GM12878 (cell line): ENCODE measurements at regions not wholly inside any gene's neighbourhood (a gene's known extent, or its start where the extent isn't known, plus 50 kb on each side); places are given as distances from the start of the nearest gene placed in this dataset.

Source experiments
- ATAC-seq: fragments of 200-7000 bp; cut with Tn5 transposase; 3 replicates; pipeline ENCODE4 v1.9.1; 2020; ENCODE audit warnings: mild to moderate bottlenecking, moderate library complexity
- BruUV-seq: library from RNA; stranded (reverse); fragments of 400-500 nt; replicated peaks from 2 replicates; lab custom pipeline; 2021; lab: Mats Ljungman, UMichigan
- CTCF ChIA-PET: fragments of 300-600 bp; sonication (Branson Sonifier 250); formaldehyde crosslinking; extraction: SDS; loops from one replicate; lab custom pipeline; 2021; ENCODE audit warnings: inconsistent platforms; lab: Yijun Ruan, JAX
- POLR2A ChIA-PET: fragments of 350-600 bp; formaldehyde crosslinking; extraction: SDS; loops from one replicate; lab custom pipeline; 2021; ENCODE audit warnings: inconsistent platforms; lab: Charles Lee
- RAD21 ChIA-PET: fragments of 300-600 bp; sonication (Branson Sonifier 250); formaldehyde crosslinking; loops from one replicate; lab custom pipeline; 2023; ENCODE audit warnings: antibody characterized with exemption; ENCODE audit not compliant: unreplicated experiment; lab: Charles Lee
- SMC1A ChIA-PET: fragments of 300-600 bp; sonication (Branson Sonifier 250); formaldehyde crosslinking; loops from one replicate; lab custom pipeline; 2023; ENCODE audit not compliant: unreplicated experiment, uncharacterized antibody; lab: Charles Lee
- DNase-seq: peaks from one replicate; pipeline ENCODE4 v3.0.0-alpha.2; 2011; ENCODE audit warnings: low read depth, low spot score
- FAIRE-seq: peaks from 3 replicates; lab custom pipeline; 2011; peaks lifted over from hg19 to GRCh38; lab: Jason Lieb, UNC
- H2AFZ ChIP-seq: 2 replicates; pipeline ENCODE4 v1.6.0; 2011; ENCODE audit warnings: low read depth, low read length, control low read depth; ENCODE audit not compliant: control insufficient read depth
- H3K27ac ChIP-seq: 2 replicates; pipeline ENCODE4 v1.5.1; 2011; ENCODE audit warnings: control low read depth; ENCODE audit not compliant: control insufficient read depth, insufficient read depth
- H3K27me3 ChIP-seq, 2 experiments: replicated peaks in 1 of 2; 2 replicates each; pipeline versions ENCODE4 v1.6.0 to v1.6.1; 2011; ENCODE audit warnings: low read length in 1 of 2; ENCODE audit not compliant: control insufficient read depth in 2 of 2, insufficient read depth in 2 of 2
- H3K36me3 ChIP-seq, 2 experiments: 2 replicates each; pipeline ENCODE4 v1.5.1; 2011; ENCODE audit warnings: low read length in 1 of 2; ENCODE audit not compliant: control insufficient read depth in 2 of 2, insufficient read depth in 2 of 2
- H3K4me1 ChIP-seq: 2 replicates; pipeline ENCODE4 v1.6.1; 2011; ENCODE audit warnings: mild to moderate bottlenecking, low read length, moderate library complexity, mixed read lengths; ENCODE audit not compliant: control insufficient read depth, insufficient read depth
- H3K4me2 ChIP-seq: 2 replicates; pipeline ENCODE4 v1.6.0; 2011; ENCODE audit warnings: control low read depth; ENCODE audit not compliant: control insufficient read depth, insufficient read depth
- H3K4me3 ChIP-seq: fragments of 200-600 bp; sonication (generic); 2 replicates; pipeline ENCODE4 v1.5.1; 2016
- H3K79me2 ChIP-seq: 2 replicates; pipeline ENCODE4 v1.6.0; 2011; ENCODE audit warnings: low read length; ENCODE audit not compliant: control insufficient read depth, insufficient read depth
- H3K9ac ChIP-seq: 2 replicates; pipeline ENCODE4 v1.8.0; 2011; ENCODE audit warnings: low read length, control low read depth, mixed read lengths; ENCODE audit not compliant: control insufficient read depth, insufficient read depth
- H3K9me3 ChIP-seq: replicated peaks from 3 replicates; pipeline ENCODE4 v1.5.1; 2011; ENCODE audit warnings: mild to moderate bottlenecking, low read length; ENCODE audit not compliant: control insufficient read depth, insufficient read depth
- H4K20me1 ChIP-seq: 2 replicates; pipeline ENCODE4 v1.6.0; 2011; ENCODE audit not compliant: control insufficient read depth, insufficient read depth
- BACH1 ChIP-seq: fragments of 450-650 bp; IDR thresholded peaks from 2 replicates; pipeline ENCODE4 v1.6.1; 2017; ENCODE audit warnings: mild to moderate bottlenecking, borderline replicate concordance
- BCL3 ChIP-seq: IDR thresholded peaks from 2 replicates; pipeline ENCODE4 v1.6.1; 2011; ENCODE audit warnings: borderline replicate concordance, low read depth, mild to moderate bottlenecking, moderate library complexity, low read length; ENCODE audit not compliant: insufficient read depth, poor library complexity, severe bottlenecking
- BMI1 ChIP-seq: fragments of 450-650 bp; IDR thresholded peaks from 2 replicates; pipeline ENCODE4 v1.6.1; 2016; ENCODE audit warnings: mild to moderate bottlenecking, moderate library complexity, borderline replicate concordance
- CREB1 ChIP-seq: IDR thresholded peaks from 2 replicates; pipeline ENCODE4 v1.6.1; 2012; ENCODE audit warnings: low read depth, mild to moderate bottlenecking, inconsistent platforms
- EED ChIP-seq: sonication (generic); IDR thresholded peaks from 2 replicates; pipeline ENCODE4 v1.6.1; 2016; ENCODE audit warnings: antibody characterized with exemption, low read depth
- ESRRA ChIP-seq: IDR thresholded peaks from 2 replicates; pipeline ENCODE4 v1.6.1; 2012; ENCODE audit warnings: mild to moderate bottlenecking, low read length, improper control_type of control experiment
- MTA3 ChIP-seq: IDR thresholded peaks from 2 replicates; pipeline ENCODE4 v1.6.1; 2012; ENCODE audit warnings: low read length, inconsistent platforms, borderline replicate concordance
- RCOR1 ChIP-seq: conservative IDR thresholded peaks from 2 replicates; pipeline ENCODE4 v1.6.1; 2012; ENCODE audit warnings: low read depth, low read length, improper control_type of control experiment
- RUNX3 ChIP-seq: IDR thresholded peaks from 2 replicates; pipeline ENCODE4 v1.6.1; 2012; ENCODE audit warnings: low read length, inconsistent platforms
- SKIL ChIP-seq: fragments of 450-650 bp; IDR thresholded peaks from 2 replicates; pipeline ENCODE4 v1.6.1; 2017; ENCODE audit warnings: mild to moderate bottlenecking, low read depth, inconsistent platforms; ENCODE audit not compliant: poor library complexity, severe bottlenecking
- YBX1 ChIP-seq: fragments of 450-650 bp; IDR thresholded peaks from 2 replicates; pipeline ENCODE4 v1.6.1; 2016; ENCODE audit warnings: antibody characterized with exemption
- YY1 ChIP-seq: IDR thresholded peaks from 2 replicates; pipeline ENCODE4 v1.6.1; 2011; ENCODE audit warnings: low read depth, mild to moderate bottlenecking, low read length
- ZBED1 ChIP-seq: IDR thresholded peaks from 2 replicates; pipeline ENCODE4 v1.6.1; 2016; ENCODE audit warnings: borderline replicate concordance
- WGBS: methylation state at CpG from one replicate; pipeline ENCODE4 v1.1.6; 2016; ENCODE audit warnings: low lambda C conversion rate; ENCODE audit not compliant: insufficient replicate concordance, insufficient coverage; ENCODE audit errors: missing lambda C conversion rate; 5-methylcytosine and 5-hydroxymethylcytosine counted together
- in situ Hi-C: fragments of 300-500 bp; cut with MboI; formaldehyde crosslinking; loops from 9 replicates; pipeline ENCODE4 v1.14.3; 2018; ENCODE audit warnings: mixed read lengths
- intact Hi-C: fragments of 100-400 bp; cut with micrococcal nuclease; formaldehyde crosslinking; loops from one replicate; pipeline ENCODE4 v1.14.2; 2022; ENCODE audit not compliant: unreplicated experiment
- TF ChIP-seq, protein P1 (sequence below): IDR thresholded peaks from 2 replicates; pipeline ENCODE4 v1.6.1; 2012; ENCODE audit warnings: low read length, inconsistent platforms
- TF ChIP-seq, protein P2 (sequence below): fragments of 450-650 bp; formaldehyde crosslinking; IDR thresholded peaks from 2 replicates; pipeline ENCODE4 v1.4.0; 2020; ENCODE audit warnings: mild to moderate bottlenecking, moderate library complexity

GRCh38 chr6:144406796-144407195 lies 121.7 kb downstream of the UTRN start:
- FAIRE-seq = no peak
- in situ Hi-C loops = no loop called here
- Histone ChIP-seq H3K9me3 (no peaks in the 10 kb centered on the region; the same call in 2 of the 3 replicates), H3K4me3 (no peak overlapping the region), H3K27ac (no peak overlapping the region), H3K4me1 (no peaks in the 10 kb centered on the region), H4K20me1 (no peaks in the 10 kb centered on the region), H3K27me3 (no peaks in the 10 kb centered on the region), H2AFZ (no peak overlapping the region), H3K4me2 (no peak overlapping the region), H3K36me3 (no peaks in the 10 kb centered on the region; a peak in 1 of 4 replicates), H3K79me2 (no peaks in the 10 kb centered on the region; the same call in 1 of the 2 replicates), H3K9ac (no peak overlapping the region)
- DNase-seq = no peak
- intact Hi-C loops = no loop called here
- RAD21 ChIA-PET = no interaction called here
- BruUV-seq = no TSS peak
- SMC1A ChIA-PET = interaction anchor here (1.1 kb wide), 1 partner anchor 11 kb away, joined by 3 read pairs; no protein-coding TSS in a partner anchor
- POLR2A ChIA-PET = interaction anchor here (0.6 to 0.9 kb wide), 2 partner anchors 15 to 44 kb away, joined by 3 read pairs; no protein-coding TSS in a partner anchor
- WGBS = 77% methylated on average over 3 of the region's 3 CpGs
- CTCF ChIA-PET = interaction anchor here (1.7 kb wide), 1 partner anchor 75 kb away, joined by 4 read pairs; no protein-coding TSS in a partner anchor
- no peak for ATAC-seq
- TF ChIP-seq SKIL (no peak), ZBED1 (no peak), BMI1 (no peak), EED (no peak), BCL3 (no peak), RUNX3 (no peak), RCOR1 (no peak), MTA3 (no peak), CREB1 (no peak), BACH1 (no peak), ESRRA (no peak), YY1 (no peak), YBX1 (no peak)
- TF ChIP-seq, protein P1, sequence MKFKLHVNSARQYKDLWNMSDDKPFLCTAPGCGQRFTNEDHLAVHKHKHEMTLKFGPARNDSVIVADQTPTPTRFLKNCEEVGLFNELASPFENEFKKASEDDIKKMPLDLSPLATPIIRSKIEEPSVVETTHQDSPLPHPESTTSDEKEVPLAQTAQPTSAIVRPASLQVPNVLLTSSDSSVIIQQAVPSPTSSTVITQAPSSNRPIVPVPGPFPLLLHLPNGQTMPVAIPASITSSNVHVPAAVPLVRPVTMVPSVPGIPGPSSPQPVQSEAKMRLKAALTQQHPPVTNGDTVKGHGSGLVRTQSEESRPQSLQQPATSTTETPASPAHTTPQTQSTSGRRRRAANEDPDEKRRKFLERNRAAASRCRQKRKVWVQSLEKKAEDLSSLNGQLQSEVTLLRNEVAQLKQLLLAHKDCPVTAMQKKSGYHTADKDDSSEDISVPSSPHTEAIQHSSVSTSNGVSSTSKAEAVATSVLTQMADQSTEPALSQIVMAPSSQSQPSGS = no peak
- TF ChIP-seq, protein P2, sequence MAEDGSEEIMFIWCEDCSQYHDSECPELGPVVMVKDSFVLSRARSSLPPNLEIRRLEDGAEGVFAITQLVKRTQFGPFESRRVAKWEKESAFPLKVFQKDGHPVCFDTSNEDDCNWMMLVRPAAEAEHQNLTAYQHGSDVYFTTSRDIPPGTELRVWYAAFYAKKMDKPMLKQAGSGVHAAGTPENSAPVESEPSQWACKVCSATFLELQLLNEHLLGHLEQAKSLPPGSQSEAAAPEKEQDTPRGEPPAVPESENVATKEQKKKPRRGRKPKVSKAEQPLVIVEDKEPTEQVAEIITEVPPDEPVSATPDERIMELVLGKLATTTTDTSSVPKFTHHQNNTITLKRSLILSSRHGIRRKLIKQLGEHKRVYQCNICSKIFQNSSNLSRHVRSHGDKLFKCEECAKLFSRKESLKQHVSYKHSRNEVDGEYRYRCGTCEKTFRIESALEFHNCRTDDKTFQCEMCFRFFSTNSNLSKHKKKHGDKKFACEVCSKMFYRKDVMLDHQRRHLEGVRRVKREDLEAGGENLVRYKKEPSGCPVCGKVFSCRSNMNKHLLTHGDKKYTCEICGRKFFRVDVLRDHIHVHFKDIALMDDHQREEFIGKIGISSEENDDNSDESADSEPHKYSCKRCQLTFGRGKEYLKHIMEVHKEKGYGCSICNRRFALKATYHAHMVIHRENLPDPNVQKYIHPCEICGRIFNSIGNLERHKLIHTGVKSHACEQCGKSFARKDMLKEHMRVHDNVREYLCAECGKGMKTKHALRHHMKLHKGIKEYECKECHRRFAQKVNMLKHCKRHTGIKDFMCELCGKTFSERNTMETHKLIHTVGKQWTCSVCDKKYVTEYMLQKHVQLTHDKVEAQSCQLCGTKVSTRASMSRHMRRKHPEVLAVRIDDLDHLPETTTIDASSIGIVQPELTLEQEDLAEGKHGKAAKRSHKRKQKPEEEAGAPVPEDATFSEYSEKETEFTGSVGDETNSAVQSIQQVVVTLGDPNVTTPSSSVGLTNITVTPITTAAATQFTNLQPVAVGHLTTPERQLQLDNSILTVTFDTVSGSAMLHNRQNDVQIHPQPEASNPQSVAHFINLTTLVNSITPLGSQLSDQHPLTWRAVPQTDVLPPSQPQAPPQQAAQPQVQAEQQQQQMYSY = no peak
